ENCODE measurements at regions not wholly inside any gene's neighbourhood (a gene's known extent, or its start where the extent isn't known, plus 50 kb on each side); places are given as distances from the start of the nearest gene placed in this dataset.

- DNase-seq: no peak
- H3K27me3 ChIP-seq (ENCODE audit: control insufficient read depth, insufficient read depth, low read length): peaks cover 5% of the 10 kb centered on the region
These were observed 66.7 kb upstream of the NECTIN1 start for GRCh38 chr11:119795690-119796089.

DNA sequence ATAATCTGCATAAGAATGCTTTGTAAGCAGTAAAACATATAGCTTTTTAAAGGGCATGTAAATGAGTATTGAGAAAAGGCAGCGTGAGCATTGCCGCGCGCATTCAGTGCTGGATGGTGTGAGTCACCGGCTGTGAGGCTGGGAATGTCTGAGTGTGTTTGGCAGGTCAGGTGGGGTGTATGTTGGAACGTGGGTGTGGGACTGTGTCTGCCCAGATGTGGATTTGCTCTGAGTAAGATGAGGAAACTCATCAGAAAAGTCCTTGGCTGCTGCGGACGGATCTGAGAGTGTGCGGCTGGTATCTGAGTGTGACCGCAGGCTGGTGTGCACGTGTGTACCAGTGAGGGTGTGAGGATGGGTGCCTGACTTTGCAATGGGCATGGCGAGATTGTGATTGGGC lies 66.2 kb upstream of the NECTIN1 start:
- H3K4me1 ChIP-seq (ENCODE audit: control insufficient read depth, insufficient read depth, low read length): peaks cover 9% of the 10 kb centered on the region
- no peak overlapping the region for H3K27ac ChIP-seq (ENCODE audit: low read length)
- H3K36me3 ChIP-seq (ENCODE audit: control insufficient read depth, insufficient read depth, low read length): no peaks in the 10 kb centered on the region
- no peak overlapping the region for H3K4me3 ChIP-seq (ENCODE audit: low read length)
- 66% methylated on average over 12 of the region's 12 CpGs for WGBS (ENCODE audit: insufficient coverage)
- H3K27me3 ChIP-seq (ENCODE audit: control insufficient read depth, insufficient read depth, low read length): peaks cover 5% of the 10 kb centered on the region
- DNase-seq: peak; percentile 49
- no peaks in the 10 kb centered on the region for H3K9me3 ChIP-seq (replicated peaks; ENCODE audit: control insufficient read depth, low read depth, low read length)

More at GRCh38 chr11:119795690-119796089, 66.7 kb upstream of the NECTIN1 start:
- H3K4me1 ChIP-seq (ENCODE audit: control insufficient read depth, insufficient read depth, low read length): peaks cover 11% of the 10 kb centered on the region
- no peaks in the 10 kb centered on the region for H3K36me3 ChIP-seq (ENCODE audit: control insufficient read depth, insufficient read depth, low read length)
- H3K27ac ChIP-seq (ENCODE audit: low read length): no peak overlapping the region
- no peaks in the 10 kb centered on the region for H3K9me3 ChIP-seq (replicated peaks; ENCODE audit: control insufficient read depth, low read depth, low read length)
- WGBS (ENCODE audit: insufficient coverage): 61% methylated on average over 3 of the region's 5 CpGs
- H3K4me3 ChIP-seq (ENCODE audit: low read length): no peak overlapping the region

DNA sequence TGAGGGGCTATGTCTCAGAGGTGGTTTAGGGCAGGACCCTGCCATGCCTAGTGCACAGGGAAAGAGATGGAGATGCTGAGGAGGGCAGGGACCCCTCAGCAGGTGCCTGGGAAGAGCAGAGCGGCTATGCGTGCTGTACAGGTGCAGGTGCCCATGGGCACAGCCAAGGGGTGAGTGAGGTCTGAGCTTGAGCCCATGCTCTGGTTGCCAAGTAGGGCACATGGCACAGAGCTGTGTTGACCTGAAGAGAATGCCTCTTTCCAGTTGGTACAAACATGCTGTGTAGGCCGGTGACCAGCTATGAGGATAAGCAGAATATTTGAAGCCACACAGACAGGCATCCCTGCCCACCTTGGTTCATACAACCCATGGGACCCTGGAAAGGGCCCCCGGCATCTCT lies 65.8 kb upstream of the NECTIN1 start:
- WGBS (ENCODE audit: insufficient coverage): 100% methylated on average over 2 of the region's 4 CpGs
- Histone ChIP-seq H3K4me3 (ENCODE audit: low read length) (no peak overlapping the region), H3K4me1 (ENCODE audit: control insufficient read depth, insufficient read depth, low read length) (peaks cover 9% of the 10 kb centered on the region), H3K9me3 (replicated peaks; ENCODE audit: control insufficient read depth, low read depth, low read length) (no peaks in the 10 kb centered on the region), H3K36me3 (ENCODE audit: control insufficient read depth, insufficient read depth, low read length) (no peaks in the 10 kb centered on the region), H3K27me3 (ENCODE audit: control insufficient read depth, insufficient read depth, low read length) (peaks cover 8% of the 10 kb centered on the region), H3K27ac (ENCODE audit: low read length) (no peak overlapping the region)
- no peak for DNase-seq

DNA sequence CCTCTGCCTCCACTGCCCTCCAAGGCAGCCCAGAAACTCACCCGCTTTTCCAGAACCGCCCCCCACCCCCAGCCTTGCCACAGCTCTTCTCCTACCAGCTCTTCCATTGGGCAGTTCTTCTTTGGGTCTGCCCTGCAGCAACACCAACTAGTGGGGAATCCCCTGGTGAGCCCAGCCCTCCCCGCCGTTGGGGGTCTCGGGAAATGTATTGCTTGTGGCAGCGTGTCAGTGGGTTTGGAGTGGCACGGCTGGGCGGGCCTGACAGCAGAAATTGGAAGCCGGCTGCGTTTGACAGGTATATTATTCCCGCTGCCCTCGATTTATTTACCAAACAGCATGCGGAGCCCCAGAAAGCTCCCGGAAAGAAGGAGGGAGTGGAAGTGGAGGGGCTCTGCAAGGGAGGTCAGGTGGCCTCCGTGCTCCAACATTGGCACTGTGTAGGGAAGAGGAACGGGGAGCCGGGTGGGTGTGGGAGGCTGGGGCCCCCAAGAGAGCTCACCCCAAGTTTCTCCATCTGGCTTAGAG lies 65.2 kb upstream of the NECTIN1 start:
- WGBS (ENCODE audit: insufficient coverage): 61% methylated on average over 12 of the region's 17 CpGs
- H3K4me3 ChIP-seq (ENCODE audit: low read length): no peak overlapping the region
- DNase-seq: no peak
- H3K9me3 ChIP-seq (replicated peaks; ENCODE audit: control insufficient read depth, low read depth, low read length): no peaks in the 10 kb centered on the region
- H3K36me3 ChIP-seq (ENCODE audit: control insufficient read depth, insufficient read depth, low read length): no peaks in the 10 kb centered on the region
- H3K27ac ChIP-seq (ENCODE audit: low read length): no peak overlapping the region
- H3K27me3 ChIP-seq (ENCODE audit: control insufficient read depth, insufficient read depth, low read length): peaks cover 8% of the 10 kb centered on the region
- peaks cover 9% of the 10 kb centered on the region for H3K4me1 ChIP-seq (ENCODE audit: control insufficient read depth, insufficient read depth, low read length)

DNA sequence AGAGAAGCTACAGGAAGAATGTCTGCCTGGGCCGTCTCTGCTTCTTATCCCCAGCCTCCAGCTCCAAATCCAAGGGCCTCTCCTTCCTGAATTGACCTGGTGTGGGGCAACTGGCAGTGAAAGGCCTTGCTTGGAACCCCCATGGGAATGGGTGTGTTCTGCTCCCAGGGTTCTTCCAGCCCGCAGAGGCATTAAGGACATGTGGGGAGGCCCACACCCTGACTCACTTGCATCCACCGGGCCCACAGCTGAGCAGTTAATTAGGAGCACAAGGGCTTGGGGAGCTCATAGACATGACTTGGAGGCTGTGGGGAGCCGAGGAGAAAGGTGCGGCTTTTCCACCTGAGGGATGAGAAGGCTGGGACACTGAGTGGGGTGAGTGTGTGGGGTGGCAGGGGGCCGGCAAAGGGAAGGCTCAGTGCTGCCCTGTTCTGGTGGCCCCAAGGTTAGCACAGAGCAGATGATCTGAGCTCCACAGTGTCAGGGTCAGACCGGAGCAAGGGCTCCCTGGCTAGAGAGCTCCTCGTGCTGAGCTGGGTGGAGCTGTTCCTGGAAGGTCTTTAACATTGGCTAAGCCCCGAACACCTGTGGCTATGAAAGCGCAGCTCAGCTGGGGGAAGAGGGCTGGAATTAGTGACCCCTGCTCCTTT lies 64.5 kb upstream of the NECTIN1 start:
- Histone ChIP-seq H3K27ac (ENCODE audit: low read length) (no peak overlapping the region), H3K27me3 (ENCODE audit: control insufficient read depth, insufficient read depth, low read length) (peaks cover 7% of the 10 kb centered on the region), H3K4me3 (ENCODE audit: low read length) (no peak overlapping the region), H3K9me3 (replicated peaks; ENCODE audit: control insufficient read depth, low read depth, low read length) (no peaks in the 10 kb centered on the region), H3K4me1 (ENCODE audit: control insufficient read depth, insufficient read depth, low read length) (peaks cover 9% of the 10 kb centered on the region), H3K36me3 (ENCODE audit: control insufficient read depth, insufficient read depth, low read length) (no peaks in the 10 kb centered on the region)
- 60% methylated on average over 5 of the region's 10 CpGs for WGBS (ENCODE audit: insufficient coverage)
- no peak for DNase-seq

DNA sequence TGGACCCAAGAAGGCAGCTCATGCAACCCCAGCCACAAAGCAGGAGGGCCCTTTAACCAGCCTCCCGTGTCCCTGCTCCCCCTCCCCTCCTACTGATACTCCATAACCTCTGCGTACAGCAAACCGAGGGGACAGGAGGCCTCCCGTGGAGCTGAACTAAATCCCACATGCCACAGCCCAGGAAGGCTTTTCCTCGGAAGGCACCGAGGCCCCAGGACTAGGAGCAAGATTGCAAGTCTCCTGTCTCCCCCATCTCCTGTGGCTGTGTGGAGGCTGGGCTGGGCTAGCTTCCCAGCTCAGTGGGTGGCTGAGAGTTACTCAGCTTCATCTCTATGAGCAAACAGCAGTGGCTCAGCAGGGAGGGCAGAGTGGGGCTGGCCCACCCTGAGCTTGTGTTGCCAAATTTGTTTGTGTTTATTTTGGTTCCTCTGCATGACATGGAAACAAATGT lies 62.7 kb upstream of the NECTIN1 start:
- 11% methylated on average over 5 of the region's 6 CpGs for WGBS (ENCODE audit: insufficient coverage)
- no peak overlapping the region for H3K4me3 ChIP-seq (ENCODE audit: low read length)
- H3K9me3 ChIP-seq (replicated peaks; ENCODE audit: control insufficient read depth, low read depth, low read length): no peaks in the 10 kb centered on the region
- DNase-seq: peak; percentile 46
- H3K27ac ChIP-seq (ENCODE audit: low read length): no peak overlapping the region
- H3K36me3 ChIP-seq (ENCODE audit: control insufficient read depth, insufficient read depth, low read length): no peaks in the 10 kb centered on the region
- peaks cover 6% of the 10 kb centered on the region for H3K4me1 ChIP-seq (ENCODE audit: control insufficient read depth, insufficient read depth, low read length)
- peaks cover 4% of the 10 kb centered on the region for H3K27me3 ChIP-seq (ENCODE audit: control insufficient read depth, insufficient read depth, low read length)

DNA sequence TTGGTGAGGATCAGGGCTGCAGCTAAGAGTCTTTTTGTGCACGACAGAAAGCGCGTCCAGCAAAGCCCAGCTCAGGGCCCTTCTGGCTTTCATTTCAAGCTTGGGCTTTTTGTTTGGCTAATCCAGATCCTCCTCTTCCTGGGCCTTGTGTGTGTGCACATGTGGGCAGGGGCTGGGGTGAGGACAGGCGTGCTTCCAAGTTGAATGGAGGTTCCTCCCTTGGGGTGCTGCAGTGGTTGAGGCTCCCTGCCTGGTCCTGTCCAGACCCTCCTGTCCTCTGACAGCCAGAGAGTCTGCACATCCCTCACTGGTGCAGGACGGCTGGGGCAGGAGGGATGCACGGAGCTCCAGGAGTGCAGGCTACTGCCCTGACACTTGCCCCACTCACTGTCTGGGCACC lies 62.0 kb upstream of the NECTIN1 start:
- WGBS (ENCODE audit: insufficient coverage): 29% methylated on average over 5 of the region's 6 CpGs
- no peak overlapping the region for H3K27ac ChIP-seq (ENCODE audit: low read length)
- no peak overlapping the region for H3K4me3 ChIP-seq (ENCODE audit: low read length)
- H3K4me1 ChIP-seq (ENCODE audit: control insufficient read depth, insufficient read depth, low read length): no peaks in the 10 kb centered on the region
- H3K9me3 ChIP-seq (replicated peaks; ENCODE audit: control insufficient read depth, low read depth, low read length): no peaks in the 10 kb centered on the region
- peaks cover 4% of the 10 kb centered on the region for H3K27me3 ChIP-seq (ENCODE audit: control insufficient read depth, insufficient read depth, low read length)
- no peaks in the 10 kb centered on the region for H3K36me3 ChIP-seq (ENCODE audit: control insufficient read depth, insufficient read depth, low read length)
- no peak for DNase-seq

GRCh38 chr11:119790476-119790875 lies 61.5 kb upstream of the NECTIN1 start:
- H3K27ac ChIP-seq (ENCODE audit: low read length): no peak overlapping the region

GRCh38 chr11:119789766-119790407 lies 60.9 kb upstream of the NECTIN1 start:
- Histone ChIP-seq H3K4me3 (ENCODE audit: low read length) (no peak overlapping the region), H3K4me1 (ENCODE audit: control insufficient read depth, insufficient read depth, low read length) (no peaks in the 10 kb centered on the region), H3K9me3 (replicated peaks; ENCODE audit: control insufficient read depth, low read depth, low read length) (no peaks in the 10 kb centered on the region), H3K27ac (ENCODE audit: low read length) (no peak overlapping the region), H3K27me3 (ENCODE audit: control insufficient read depth, insufficient read depth, low read length) (peaks cover 4% of the 10 kb centered on the region), H3K36me3 (ENCODE audit: control insufficient read depth, insufficient read depth, low read length) (no peaks in the 10 kb centered on the region)
- no peak for DNase-seq
- WGBS (ENCODE audit: insufficient coverage): 88% methylated on average over 6 of the region's 11 CpGs

More at GRCh38 chr11:119790476-119790875, 61.5 kb upstream of the NECTIN1 start:
- Histone ChIP-seq H3K4me1 (ENCODE audit: control insufficient read depth, insufficient read depth, low read length) (no peaks in the 10 kb centered on the region), H3K36me3 (ENCODE audit: control insufficient read depth, insufficient read depth, low read length) (no peaks in the 10 kb centered on the region), H3K9me3 (replicated peaks; ENCODE audit: control insufficient read depth, low read depth, low read length) (no peaks in the 10 kb centered on the region), H3K27me3 (ENCODE audit: control insufficient read depth, insufficient read depth, low read length) (peaks cover 4% of the 10 kb centered on the region), H3K4me3 (ENCODE audit: low read length) (no peak overlapping the region)
- 52% methylated on average over 3 of the region's 9 CpGs for WGBS (ENCODE audit: insufficient coverage)
- no peak for DNase-seq

DNA sequence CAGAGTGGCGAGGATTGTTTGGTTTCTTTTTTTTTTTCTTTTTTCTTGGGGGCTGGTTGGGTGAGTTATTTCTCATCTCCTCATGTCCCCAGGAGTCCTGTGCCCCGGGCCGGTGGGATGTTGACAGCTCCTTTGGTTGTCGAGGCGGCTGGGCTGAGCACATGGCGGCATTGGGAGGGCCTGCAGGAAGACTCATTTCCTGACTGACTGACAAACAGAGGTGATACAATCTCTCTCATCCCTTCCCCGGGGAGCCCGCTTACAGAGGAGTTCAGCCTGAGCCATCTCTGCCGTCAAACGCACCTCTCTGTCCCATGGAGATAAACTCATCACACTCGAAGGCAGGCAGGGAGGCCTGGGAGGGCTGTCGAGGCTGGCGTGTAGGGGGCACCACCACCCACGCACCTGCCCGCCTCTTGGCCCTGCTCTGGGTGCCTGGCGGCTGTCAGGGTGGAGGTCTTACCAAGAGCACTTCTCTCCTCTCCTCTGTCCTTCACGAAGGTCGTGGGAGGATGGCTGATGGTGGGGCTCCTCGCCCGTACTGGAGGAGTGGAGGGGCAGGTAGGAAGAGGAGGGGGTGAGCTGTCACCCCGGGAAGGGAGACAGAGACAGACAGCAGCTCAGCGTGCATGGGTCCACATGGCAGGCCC lies 60.0 kb upstream of the NECTIN1 start:
- Histone ChIP-seq H3K4me3 (ENCODE audit: low read length) (no peak overlapping the region), H3K27me3 (ENCODE audit: control insufficient read depth, insufficient read depth, low read length) (peaks cover 4% of the 10 kb centered on the region), H3K9me3 (replicated peaks; ENCODE audit: control insufficient read depth, low read depth, low read length) (no peaks in the 10 kb centered on the region), H3K36me3 (ENCODE audit: control insufficient read depth, insufficient read depth, low read length) (no peaks in the 10 kb centered on the region), H3K27ac (ENCODE audit: low read length) (no peak overlapping the region), H3K4me1 (ENCODE audit: control insufficient read depth, insufficient read depth, low read length) (no peaks in the 10 kb centered on the region)
- DNase-seq: no peak
- WGBS (ENCODE audit: insufficient coverage): 64% methylated on average over 11 of the region's 22 CpGs

Data from muscle of leg (tissue), 3 donors.